Myocyte (in vitro differentiated cells): ENCODE measurements at regions not wholly inside any gene's neighbourhood (a gene's known extent, or its start where the extent isn't known, plus 50 kb on each side); places are given as distances from the start of the nearest gene placed in this dataset.
A peak's percentile ranks its signal among the peaks of the same experiment; 100 is the strongest.

Experiments used
- DNase-seq: peaks from one replicate; pipeline ENCODE4 v3.0.0-alpha.2; 2012; ENCODE audit warnings: low read depth

GRCh38 chr14:95442633-95443021 lies 73.8 kb downstream of the SYNE3 start:
- peak; percentile 84 for DNase-seq

GRCh38 chr14:95442016-95442632 lies 74.3 kb downstream of the SYNE3 start:
- no peak for DNase-seq

GRCh38 chr14:95440951-95441350 lies 75.5 kb downstream of the SYNE3 start:
- DNase-seq, result no peak

- DNase-seq, result no peak
These were observed 76.0 kb downstream of the SYNE3 start for GRCh38 chr14:95440496-95440895.

- DNase-seq, result no peak
These were observed 76.6 kb downstream of the SYNE3 start for GRCh38 chr14:95439881-95440280.

- no peak for DNase-seq
These were observed 78.7 kb downstream of the SYNE3 start for GRCh38 chr14:95437715-95438114.

GRCh38 chr14:95436354-95436753 lies 80.1 kb downstream of the SYNE3 start:
- DNase-seq, result no peak

- DNase-seq, result no peak
These were observed 82.3 kb downstream of the SYNE3 start for GRCh38 chr14:95434121-95434520.

GRCh38 chr14:95433094-95433478 lies 83.4 kb downstream of the SYNE3 start:
- no peak for DNase-seq

GRCh38 chr14:95432144-95433093 lies 84.0 kb downstream of the SYNE3 start:
- peak; percentile 35 for DNase-seq

- no peak for DNase-seq
These were observed 85.0 kb downstream of the SYNE3 start for GRCh38 chr14:95431199-95432143.

- DNase-seq, result no peak
These were observed 87.9 kb downstream of the SYNE3 start for GRCh38 chr14:95428557-95428956.

GRCh38 chr14:95426116-95426475 lies 90.4 kb downstream of the SYNE3 start:
- DNase-seq, result no peak

- no peak for DNase-seq
These were observed 90.9 kb downstream of the SYNE3 start for GRCh38 chr14:95425369-95426115.

GRCh38 chr14:95424529-95424928 lies 91.9 kb downstream of the SYNE3 start:
- DNase-seq, result no peak

GRCh38 chr14:95421741-95422140 lies 94.7 kb downstream of the SYNE3 start:
- DNase-seq, result no peak

GRCh38 chr14:95420060-95420459 lies 96.4 kb downstream of the SYNE3 start:
- no peak for DNase-seq

- no peak for DNase-seq
These were observed 96.9 kb downstream of the SYNE3 start for GRCh38 chr14:95419569-95419968.

- DNase-seq, result no peak
These were observed 97.6 kb downstream of the SYNE3 start for GRCh38 chr14:95418858-95419257.

- no peak for DNase-seq
These were observed 97.8 kb upstream of the CLMN start for GRCh38 chr14:95417492-95417891.

- no peak for DNase-seq
These were observed 96.3 kb upstream of the CLMN start for GRCh38 chr14:95415993-95416392.
